HG03175 (cell line): ENCODE measurements at regions not wholly inside any gene's neighbourhood (a gene's known extent, or its start where the extent isn't known, plus 50 kb on each side); places are given as distances from the start of the nearest gene placed in this dataset.

ENCODE experiments used
- ATAC-seq: cut with Tn5 transposase; IDR thresholded peaks from one replicate; pipeline ENCODE4 v1.9.1; 2021; ENCODE audit warnings: mild to moderate bottlenecking, moderate library complexity; ENCODE audit not compliant: unreplicated experiment

DNA sequence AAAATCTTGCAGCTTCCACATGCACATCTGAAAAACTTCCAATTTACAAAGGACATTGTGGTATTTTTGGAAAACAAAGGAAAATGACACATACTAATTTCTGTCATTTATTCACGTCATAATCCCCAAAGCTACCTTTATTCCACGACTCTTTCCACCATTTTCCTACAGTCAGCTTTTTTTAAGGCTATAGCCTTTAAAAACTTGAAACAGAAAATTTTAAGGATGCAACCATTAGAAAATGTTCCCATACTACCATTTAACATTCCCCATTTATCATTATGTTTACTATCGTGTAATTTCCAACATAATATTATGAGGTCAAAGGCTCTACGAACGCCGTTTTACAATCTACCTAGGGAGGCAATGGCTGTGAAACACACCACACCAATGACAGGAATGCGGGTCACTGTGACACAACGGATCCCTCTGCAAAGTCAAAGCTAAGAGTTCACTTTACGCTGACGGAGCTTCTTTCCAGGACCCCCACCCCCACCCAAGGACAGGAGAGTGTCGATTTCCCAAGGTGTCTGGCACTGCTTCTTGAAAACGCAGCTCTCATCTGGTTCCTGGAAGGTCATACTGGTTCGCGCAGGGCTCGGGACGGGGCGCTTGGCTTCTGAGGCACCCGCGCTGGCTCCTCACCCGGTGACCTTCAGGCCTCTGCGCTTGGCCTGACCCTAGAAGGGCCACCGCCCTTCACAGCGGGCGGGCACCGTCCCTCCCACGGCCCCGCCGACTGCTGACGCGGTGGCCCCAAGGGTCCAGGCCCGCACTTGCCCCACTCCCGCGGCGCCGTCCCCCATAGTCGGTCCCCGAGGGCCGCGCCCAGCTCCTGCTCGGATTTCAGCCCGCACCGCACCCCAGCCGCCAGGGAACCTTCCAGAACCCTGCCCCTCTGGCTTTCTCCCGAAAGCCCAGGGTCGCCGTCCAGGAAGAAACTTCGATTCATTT, 50.5 kb upstream of the ATF3 start:
- peak; percentile 35 for ATAC-seq

DNA sequence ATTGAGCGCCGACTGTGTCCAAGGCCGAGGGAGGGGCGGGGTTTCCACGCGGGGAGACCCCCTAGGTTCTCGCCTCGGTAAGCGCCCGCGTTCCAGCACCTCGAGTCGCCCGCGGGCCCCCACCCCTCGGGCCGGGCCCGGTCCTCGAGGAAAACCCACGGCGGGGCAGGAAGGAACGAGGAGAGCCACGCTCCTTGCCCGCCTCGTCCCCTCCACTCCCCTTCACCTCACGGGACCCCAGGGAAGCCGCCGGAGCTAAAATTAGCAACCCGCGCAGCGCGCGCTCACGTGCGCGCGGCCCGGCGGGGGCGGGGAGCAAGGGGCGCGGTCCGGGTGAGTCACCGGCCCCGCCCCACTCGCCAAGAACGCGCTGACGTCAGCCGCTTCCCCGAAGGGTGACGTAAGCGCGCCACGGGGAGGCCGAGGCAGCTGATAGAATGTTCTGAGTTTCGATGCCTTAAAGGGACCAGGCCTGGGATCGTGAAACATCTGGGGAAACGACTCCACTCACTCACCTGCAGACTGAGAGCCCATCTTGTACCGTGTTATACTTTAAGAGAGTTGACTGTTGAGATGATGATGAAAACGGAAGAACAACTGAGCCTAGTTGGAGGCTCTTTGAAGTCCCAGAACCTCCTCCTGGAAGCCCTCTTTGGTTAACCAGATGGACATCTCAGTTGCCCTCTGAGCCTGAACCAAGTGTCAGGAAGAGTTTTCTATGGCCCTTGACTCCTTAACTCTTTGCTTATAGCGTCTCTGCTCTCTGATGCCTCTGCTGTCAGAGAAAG, 49.7 kb upstream of the ATF3 start:
- peak; percentile 95 for ATAC-seq
